GM21515 (cell line): ENCODE measurements at regions not wholly inside any gene's neighbourhood (a gene's known extent, or its start where the extent isn't known, plus 50 kb on each side); places are given as distances from the start of the nearest gene placed in this dataset.
"Not testable (repeated sequence)": the region's sequence is repeated elsewhere in the genome, so short reads cannot be mapped to it uniquely, and the experiment has no call there.

ENCODE experiments used
- ATAC-seq: cut with Tn5 transposase; IDR thresholded peaks from one replicate; pipeline ENCODE4 v1.9.1; 2021; ENCODE audit not compliant: unreplicated experiment

- ATAC-seq: no peak
Measured at GRCh38 chr14:38593476-38593875, 337.6 kb upstream of the CLEC14A start.

- ATAC-seq: no peak
Measured at GRCh38 chr14:38592764-38593442, 337.0 kb upstream of the CLEC14A start.

- ATAC-seq: no peak
Measured at GRCh38 chr14:38589747-38590350, 334.0 kb upstream of the CLEC14A start.

GRCh38 chr14:38583471-38583870 lies 327.6 kb upstream of the CLEC14A start:
- ATAC-seq: no peak

GRCh38 chr14:38578278-38578681 lies 322.4 kb upstream of the CLEC14A start:
- ATAC-seq: no peak

- no peak for ATAC-seq
Measured at GRCh38 chr14:38567703-38568102, 311.8 kb upstream of the CLEC14A start.

GRCh38 chr14:38561657-38562056 lies 305.8 kb upstream of the CLEC14A start:
- no peak for ATAC-seq

GRCh38 chr14:38559711-38560110 lies 303.8 kb upstream of the CLEC14A start:
- ATAC-seq: no peak

- ATAC-seq: not testable (repeated sequence)
Measured at GRCh38 chr14:38557391-38557790, 301.5 kb upstream of the CLEC14A start.

- ATAC-seq: no peak
Measured at GRCh38 chr14:38556252-38556651, 300.4 kb upstream of the CLEC14A start.

- ATAC-seq: no peak
Measured at GRCh38 chr14:38554026-38554425, 298.1 kb upstream of the CLEC14A start.

GRCh38 chr14:38553586-38553985 lies 297.7 kb upstream of the CLEC14A start:
- ATAC-seq: no peak

GRCh38 chr14:38549564-38549963 lies 293.7 kb upstream of the CLEC14A start:
- ATAC-seq: no peak

GRCh38 chr14:38547961-38548490 lies 292.1 kb upstream of the CLEC14A start:
- ATAC-seq: no peak

GRCh38 chr14:38546932-38547551 lies 291.1 kb upstream of the CLEC14A start:
- ATAC-seq: no peak

- ATAC-seq: no peak
Measured at GRCh38 chr14:38544776-38545175, 288.9 kb upstream of the CLEC14A start.

- not testable (repeated sequence) for ATAC-seq
Measured at GRCh38 chr14:38543851-38544250, 288.0 kb upstream of the CLEC14A start.

GRCh38 chr14:38538053-38538452 lies 282.2 kb upstream of the CLEC14A start:
- ATAC-seq: not testable (repeated sequence)

- no peak for ATAC-seq
Measured at GRCh38 chr14:38536376-38537038, 280.6 kb upstream of the CLEC14A start.

GRCh38 chr14:38528582-38528981 lies 272.7 kb upstream of the CLEC14A start:
- no peak for ATAC-seq

GRCh38 chr14:38527502-38527878 lies 271.6 kb upstream of the CLEC14A start:
- no peak for ATAC-seq
